ENCODE measurements at regions not wholly inside any gene's neighbourhood (a gene's known extent, or its start where the extent isn't known, plus 50 kb on each side); places are given as distances from the start of the nearest gene placed in this dataset.

DNA sequence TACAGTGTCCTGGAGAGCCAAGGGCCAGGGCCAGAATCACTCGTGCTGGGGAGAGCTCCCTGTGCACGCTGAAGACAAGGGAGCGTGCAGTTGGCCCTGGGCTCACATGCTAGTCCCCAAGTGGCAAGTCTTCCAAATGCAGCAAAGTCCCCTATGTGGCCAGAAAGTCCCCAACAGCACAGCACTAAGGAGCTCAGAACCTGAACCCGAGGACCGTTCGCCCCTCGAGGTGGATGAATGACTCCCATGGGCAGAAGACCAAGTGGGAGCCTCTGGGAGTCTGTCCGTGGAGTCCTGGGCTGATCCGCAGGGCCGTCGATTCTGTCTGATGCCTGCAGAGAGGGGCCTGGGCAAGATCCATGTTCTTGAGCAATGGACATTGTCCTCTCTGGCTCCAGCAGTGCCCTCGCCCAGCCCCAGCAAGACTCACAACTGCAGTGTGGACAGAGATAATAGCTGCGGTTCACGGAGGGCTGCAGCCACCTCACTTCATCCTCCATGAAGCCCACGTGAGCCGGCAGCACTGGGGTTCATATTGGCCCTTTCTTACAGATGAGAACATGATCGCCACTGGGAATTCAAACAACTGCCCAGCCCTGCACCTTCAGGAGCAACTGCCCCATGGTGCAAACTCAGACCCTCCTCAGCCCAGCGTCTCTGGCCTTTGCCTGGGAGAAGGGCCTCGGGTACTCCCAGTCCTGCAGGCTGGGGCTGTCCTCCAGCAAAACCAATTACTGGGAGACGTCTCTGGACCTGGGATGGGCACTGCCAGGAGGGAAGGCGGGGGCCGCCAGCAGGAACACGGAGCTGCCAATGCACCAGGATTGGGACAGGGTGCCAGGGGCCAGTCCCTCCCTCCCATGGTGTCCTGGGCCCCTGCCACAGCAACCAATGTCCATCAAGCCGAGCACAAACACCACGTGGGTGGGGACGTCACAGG, 243.7 kb downstream of the NPHP4 start:
- no peak for DNase-seq

DNA sequence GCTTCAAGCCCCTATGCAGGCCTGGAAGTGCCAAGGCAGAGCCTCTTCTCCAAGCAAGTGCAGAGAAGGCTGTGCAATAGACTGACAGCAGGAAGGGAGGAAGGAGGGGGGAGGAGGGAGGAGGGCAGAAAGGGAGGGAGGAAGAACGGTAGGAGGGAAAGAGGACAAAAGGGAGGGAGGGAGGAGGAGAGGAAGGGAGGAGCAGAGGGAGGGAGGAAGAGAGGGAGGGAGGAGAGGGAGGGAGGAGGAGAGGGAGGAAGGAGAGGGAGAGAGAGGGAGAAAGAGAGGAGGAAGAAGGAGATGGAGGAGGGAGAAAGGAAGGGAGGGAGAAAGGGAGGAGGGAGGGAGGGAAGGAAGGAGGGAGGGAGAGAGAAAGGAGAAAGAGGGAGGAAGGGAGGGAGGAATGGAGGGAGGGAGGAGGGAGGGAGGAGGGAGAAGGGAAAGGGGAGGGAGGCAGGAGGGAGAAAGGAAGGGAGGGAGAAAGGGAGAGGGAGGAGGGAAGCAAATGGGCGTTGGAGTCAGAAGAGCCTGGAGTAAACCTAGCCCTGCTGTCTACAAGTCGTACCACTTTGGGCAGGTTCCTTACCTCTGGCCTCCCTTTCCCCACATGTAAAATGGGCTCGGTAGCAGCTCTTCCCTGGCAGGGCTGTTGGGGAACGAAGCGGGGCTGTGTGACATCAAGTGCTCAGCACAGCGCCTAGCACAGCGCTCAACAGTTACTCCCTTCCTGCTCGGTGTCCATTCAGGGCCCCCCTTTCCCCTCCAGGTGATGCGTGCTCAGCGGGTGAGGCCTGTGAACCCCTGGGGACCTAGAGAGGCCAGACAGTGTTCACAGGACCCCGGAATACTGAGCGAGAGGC, 244.6 kb downstream of the NPHP4 start:
- DNase-seq, result no peak

DNA sequence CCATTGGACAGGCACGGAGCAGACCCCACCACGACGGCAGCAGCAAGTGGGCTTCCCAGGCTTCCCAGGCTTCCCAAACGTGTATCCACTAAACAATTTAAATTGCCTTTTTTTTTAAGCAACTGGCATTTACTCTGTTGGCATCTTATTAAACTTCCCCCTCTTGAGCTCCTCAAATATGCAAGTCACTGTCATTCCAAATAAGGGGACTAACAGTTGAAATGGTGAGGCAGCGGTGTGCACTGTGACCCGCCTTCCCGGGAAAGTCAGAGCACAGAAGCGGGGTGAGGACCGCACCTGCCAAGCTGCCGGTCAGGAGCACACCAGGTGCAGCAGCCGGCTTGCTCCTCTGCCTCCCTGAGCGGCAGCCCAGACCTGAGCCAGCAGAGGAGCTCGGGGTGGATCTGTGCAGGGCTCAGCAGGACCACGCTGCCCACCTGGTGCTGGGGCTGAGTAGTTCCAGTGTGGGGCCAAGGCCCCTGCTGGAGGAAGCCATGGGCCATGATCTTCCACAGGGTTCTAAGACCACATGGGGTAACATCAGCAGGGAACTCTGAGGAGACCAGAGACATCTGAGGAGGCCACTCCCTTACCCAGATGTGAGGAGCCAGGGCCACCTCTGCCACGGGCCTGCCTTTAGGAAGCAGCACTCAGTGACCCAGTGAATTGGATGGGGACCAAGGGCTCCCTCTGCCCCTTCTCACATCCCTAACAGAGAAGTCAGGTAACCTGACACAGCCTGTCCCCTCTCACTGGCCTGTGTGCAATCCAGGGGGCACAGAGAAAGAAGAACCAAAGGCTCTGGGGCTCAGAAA, 245.4 kb downstream of the NPHP4 start:
- no peak for DNase-seq

DNA sequence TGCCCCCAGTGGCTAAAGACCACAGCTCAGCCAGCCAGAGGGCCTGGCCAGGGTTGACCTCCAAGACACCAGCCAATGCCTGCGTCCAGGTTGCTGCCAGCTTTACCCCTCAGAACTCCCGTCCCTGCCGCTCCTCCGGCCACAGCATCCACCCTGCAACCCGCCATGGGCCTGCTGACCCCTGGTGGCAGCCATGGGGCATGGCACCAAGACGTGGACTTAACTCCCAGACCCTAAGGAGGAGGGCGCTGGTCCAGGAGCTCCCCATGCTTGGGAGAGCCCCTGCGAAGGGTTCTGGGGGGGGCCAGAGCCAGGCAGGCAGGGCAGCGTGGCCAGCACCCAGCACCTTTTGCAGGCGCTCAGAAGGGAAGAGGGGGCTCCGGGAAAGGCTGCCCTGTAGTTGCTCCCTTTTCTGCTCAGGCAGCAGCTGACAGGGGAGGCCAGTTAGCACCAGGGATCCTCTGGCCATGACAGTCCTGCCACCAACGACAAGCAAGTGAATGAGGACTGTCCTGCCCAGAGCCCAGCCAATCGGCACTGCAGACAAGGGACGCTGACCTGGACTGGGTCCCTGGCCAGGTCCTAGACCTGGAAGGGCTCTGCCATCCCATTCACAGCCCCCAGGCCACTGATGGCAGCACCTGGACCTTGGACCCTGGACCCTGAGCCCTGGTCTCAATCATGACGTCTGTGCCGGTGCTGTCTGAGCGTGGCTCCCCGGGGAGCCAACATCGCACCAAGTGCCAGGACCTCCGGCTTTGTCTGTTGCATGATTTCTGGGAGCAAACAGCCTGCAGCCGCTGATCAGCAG, 246.2 kb downstream of the NPHP4 start:
- peak; percentile 33 for DNase-seq

DNA sequence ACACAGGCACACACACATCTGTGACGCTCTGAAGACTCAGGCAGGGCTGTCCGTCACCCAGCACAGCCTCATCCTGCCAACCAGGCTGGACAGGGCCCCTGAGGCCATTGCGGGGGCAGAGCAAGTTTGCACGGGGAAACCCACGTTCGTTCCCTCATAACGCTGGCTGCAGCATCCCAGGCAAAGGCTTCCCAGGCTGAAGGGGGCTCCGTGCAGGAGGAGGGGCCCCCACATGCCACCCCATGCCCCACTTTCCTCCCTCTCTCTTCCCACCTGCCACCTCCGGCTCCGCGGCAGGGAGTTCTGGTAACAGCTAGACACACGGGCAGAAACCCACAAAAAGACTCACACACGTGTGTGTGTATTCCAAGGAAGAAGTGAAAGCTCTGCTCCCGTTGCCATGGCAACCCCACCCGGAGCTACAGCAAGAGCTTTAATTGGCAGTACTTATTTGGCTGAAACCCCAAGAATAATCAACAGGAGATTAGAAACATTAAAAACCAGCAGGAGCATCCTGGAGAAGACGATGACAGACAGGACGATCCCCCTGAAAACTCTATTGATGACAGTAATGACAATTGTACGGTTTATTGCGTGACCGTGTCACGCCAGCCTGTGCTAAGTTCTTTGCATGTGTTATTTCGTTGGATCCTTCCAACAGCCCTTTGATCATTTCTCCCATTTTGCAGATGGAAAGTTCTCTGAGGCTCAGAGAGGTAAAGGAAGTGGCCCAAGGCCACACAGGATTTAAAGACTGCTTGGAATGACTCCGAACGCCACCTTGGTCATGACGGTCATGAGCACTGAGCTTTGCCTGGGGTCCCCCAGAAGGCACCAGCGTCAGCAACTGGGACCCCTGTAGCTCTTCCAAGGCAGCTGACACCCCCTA, 247.1 kb downstream of the NPHP4 start:
- no peak for DNase-seq

DNA sequence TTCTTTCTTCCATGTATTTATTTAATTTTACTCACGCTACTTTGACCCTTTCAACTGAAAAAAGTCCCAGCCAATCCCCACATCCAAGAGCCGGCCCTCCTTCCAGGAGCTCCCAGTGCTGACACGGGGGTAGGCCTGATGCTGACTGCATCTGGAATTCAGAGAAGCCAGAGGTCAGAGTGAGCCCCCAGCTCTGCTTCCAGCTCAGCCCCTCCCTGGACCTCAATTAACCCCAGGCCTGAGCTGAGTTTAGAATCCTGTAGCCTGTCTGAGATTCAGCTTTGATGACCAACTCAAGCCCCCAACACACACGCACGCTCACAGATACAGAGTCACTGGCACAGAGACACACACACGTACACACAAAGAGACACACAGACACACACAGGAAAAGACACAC, 247.9 kb downstream of the NPHP4 start:
- DNase-seq, result no peak

DNA sequence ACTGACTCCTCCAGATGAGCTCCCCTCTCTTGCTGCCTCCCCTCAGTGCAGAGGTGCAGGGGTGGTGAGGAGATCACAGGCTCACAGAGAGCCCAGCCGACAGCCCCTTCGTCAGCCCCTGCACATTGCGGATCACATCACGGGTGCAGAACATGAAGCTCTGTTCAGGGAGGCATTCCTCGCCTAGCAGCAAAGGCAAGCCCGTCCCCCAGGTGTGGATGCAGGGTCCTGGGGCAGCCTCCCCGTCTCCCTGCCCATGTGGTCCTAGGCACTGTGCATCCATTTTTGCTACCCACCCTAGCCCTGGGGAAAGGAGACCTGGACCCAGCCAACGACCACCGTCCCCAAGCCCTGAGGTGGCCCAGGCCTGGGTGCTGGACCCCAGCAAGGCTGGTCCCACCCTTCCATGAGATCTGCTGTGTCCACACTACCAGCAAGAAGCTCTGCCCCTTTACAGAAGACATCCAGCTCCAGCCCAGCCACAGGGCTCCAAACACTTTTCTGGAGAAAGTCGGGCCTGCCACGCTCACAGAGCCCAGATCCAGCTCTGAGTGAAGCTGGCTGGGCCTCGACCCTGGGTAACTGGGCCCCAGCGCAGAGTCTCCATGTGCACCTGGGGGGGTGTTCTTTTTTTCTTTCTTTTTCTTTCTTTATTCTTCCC, 248.7 kb downstream of the NPHP4 start:
- no peak for DNase-seq

DNA sequence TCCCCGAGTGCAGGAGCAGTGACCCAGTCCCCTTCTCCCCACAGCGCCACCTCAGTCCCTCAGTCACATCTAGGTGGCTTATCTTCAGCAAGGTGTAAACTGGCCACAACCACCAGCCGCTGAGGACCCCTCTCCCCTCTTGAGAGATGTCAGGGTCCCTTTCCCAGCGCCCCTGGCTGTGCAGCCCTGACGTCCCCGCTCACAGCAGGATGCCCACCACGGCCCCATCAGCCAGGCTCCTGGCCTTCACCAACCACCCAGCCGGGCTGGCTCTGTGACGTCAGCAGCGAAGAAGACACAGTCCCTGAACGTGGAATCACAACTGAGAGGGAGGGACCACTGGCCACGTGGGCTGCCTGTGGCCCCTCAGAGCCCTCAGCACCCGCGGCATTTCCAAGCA, 249.4 kb downstream of the NPHP4 start:
- DNase-seq, result no peak

DNA sequence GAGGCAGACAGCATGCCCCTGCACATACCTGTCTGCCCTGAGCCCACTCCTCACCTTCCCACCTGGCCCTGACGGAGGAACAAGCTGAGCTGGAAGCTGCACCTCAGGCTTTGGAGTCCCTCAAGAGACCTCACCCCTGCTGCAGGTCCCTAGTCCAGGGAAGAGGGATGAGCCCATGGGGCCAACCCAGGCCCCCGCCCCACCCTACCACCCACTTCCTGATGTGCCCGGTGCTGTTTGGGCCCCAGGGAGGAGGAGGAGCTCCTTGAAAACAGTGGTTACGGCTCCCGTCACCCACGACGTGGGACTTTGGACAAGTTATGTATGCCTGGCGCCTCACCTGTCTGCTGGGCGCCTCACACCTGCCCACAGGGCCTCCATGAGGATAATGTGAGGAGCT, 250.2 kb downstream of the NPHP4 start:
- no peak for DNase-seq

DNA sequence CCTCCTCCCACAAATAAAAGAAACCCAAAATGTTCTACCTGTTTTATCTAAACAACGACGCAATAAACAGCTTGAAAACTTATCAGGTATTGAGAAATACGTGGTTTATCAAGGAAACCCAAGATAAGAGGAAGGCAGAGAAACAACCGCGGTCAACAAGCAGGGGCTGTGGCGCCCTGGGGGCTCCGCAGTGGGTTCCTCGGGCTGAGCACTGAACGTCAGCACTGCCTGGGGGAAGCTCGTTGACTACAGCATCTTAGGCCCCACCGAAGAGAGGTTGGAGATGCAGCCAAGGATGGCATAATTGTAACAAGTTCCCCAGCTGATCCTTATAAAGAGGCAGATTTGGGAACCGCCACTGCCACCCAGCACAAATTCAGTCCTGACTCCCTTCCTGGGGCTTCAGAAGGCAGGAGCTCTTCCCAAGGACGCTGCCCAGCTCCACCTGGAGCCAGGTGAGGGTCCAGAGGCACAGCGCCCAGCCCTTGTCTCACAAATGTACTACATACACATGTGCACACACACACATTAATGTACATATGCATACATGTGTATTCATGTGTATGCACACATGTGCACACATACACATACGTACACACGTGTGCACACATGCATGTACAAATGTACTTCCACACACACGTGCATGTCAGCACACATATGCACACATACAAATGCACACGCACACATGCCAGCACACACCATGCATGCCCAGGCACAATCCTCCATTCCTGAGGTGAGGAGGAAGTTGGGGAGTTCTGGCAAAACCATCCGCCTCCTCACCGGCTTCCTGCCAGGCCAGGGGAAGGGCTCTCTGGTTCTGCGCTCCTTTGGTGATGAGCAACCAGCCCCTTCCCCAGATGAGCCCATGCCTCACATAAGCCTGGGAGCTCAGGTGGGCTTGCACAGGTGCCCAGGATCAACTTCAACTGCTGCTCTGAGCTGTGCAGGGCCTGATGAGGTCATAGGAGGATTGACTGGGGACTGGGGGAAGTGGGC, 251.1 kb downstream of the NPHP4 start:
- no peak for DNase-seq

DNA sequence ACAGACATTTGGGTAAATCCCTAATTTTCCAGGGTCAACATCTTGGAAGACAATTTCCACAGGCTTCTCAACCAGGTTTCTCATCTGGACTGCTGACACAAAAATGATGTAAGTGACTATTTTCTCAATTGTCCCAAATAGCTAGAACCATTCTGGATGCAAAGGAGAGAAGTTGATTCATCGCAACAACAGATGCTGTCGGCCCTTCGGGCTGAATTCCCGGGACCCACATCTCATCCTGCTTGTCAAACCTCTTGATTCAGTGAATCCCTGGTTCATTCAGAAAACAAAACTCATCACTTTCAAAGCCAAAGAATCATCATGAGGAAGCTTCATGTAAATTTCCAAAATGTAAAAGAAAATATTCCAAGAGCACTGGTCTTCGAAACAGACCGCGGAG, 251.8 kb downstream of the NPHP4 start:
- DNase-seq, result no peak

DNA sequence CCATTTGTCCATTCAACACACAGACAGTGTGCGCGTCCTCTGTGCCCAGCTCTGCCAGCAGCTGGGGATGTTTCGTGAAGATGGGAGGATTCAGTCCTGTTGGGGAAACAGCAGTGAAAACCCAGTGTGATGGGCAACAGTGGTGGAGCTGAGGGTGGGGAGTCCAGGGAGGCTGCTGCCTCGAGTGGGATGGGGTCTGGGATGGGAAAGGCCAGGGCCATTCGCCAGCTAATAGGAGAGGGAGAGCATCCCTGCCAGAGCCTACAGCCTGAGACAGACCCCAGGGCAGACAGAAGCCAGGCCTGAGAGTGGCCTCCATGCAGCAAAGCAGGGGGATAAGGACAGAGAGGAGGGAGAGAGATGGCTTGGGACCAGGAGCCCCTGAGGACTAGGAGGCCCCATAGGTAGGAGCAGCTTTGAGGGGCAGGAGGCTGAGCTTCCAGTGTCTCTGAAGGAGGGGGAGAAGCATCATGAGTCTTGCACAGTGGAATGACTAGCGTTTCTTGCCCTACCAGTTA, 252.6 kb downstream of the NPHP4 start:
- DNase-seq, result no peak

DNA sequence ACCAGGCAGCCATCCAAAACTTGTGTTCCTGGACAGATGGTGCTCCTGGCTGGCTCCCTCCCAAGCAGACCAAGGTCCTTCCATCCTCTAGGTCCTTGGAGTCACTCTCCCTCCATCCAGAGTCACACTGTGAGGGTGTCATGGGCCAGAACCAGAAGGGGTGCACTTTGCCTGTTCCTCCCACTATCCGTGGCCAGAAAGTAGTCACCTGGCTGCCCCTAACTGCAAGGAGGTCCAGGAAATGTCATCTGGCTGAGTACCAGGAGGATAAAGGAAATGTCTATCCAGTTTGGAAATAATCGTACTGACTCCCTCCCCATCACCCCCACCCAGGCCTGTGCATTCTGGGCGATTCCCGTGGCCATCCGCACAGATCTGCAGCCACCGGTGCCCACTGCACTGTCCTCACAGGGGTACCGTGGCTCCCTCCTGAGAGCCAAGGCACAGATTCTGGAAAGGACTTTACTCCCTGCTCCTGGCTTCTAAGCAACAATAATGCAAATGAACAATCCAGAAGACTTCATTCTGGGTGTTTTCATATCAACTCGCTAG, 253.2 kb downstream of the NPHP4 start:
- DNase-seq, result no peak

DNA sequence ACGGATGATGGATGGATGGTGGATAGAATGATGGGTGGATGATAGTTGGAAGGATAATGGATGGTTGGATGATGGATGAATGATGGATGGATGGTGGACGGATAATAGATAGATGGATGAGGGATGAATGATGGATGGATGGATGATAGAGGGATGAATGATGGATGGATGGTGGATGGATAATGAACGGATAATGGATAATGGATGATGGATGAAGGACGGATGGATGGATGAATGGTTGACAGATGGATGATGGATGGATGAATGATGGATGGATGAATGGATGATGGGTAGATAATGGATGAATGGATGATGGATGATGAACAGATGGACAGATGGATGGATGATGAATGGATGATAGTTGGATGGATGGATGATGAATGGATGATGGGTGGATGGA, 255.1 kb downstream of the NPHP4 start:
- DNase-seq, result no peak

DNA sequence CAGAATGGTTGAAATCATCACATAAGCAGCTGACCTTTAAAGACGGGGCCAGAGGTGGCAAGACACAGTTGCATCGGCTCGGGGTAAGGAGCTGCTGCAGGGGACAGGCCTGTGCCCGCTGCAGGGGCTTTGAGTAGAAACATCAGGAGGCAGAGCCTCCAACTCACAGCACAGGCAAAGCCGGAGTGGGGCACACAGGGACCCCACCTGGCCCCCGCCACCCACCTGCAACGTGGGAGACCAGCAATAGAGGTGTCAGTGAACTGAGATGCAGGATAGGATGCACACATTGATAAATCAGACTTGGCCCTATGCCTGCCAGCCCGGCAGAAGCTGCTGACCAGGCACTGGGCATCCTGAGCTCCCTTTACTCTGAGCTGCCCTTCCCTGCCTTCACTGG, 257.2 kb downstream of the NPHP4 start:
- DNase-seq, result no peak

DNA sequence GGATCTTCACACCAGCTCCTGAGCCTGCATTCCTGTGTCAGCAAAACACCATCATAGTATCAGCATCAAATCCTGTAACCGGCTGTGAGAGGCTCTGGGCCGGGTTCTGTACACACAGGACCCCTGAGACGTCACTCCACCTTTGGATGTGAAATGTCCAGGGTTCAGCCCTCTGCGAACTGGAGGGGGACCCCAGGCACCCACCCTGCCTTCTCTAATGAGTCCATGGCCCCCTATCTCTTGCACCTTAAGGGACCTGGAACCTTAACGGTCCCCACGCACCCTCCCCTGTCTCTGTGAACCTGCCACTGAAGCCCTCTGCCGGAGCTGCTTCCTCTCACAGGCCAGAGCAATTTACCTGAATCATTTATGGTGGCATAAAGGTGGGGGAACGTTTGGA, 257.8 kb downstream of the NPHP4 start:
- DNase-seq, result no peak

DNA sequence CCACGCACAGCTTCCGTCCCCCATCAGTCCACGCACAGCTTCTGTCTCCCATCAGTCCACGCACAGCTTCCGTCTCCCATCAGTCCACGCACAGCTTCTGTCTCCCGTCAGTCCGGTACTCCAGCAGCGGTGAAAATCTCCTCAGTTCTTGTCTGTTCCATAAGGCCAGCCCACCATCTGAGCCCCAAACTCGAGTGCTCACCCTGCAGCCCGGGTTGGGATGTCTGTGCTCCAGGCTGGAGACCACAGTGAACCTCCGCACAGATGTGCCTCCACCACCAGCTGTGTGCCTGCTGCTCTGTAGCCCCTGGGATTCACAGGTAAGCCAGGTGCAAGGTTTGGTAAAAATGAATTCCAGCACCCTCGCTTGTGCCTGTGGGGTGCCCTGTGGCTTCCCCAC, 258.6 kb downstream of the NPHP4 start:
- DNase-seq, result no peak

DNA sequence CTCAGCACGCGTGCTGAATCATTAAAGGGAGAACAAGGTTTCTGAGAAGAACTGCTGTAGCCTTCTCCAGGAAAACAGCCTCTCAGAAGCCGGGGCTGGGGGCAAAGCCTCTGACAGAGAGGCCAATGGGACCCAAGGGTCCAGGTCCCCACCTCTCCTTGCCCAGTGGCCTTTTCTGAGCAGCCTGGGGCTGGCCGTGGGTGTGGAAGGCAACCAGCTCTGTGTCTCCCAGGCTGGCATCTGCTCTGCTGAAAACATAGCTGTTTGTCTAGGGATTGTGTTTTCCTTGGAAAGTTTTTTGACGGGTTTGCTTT, 261.2 kb downstream of the NPHP4 start:
- DNase-seq, result no peak
